Hepatic stellate cell (primary cell): ENCODE measurements at regions not wholly inside any gene's neighbourhood (a gene's known extent, or its start where the extent isn't known, plus 50 kb on each side); places are given as distances from the start of the nearest gene placed in this dataset.

Source experiments
- DNase-seq: peaks from one replicate; pipeline ENCODE4 v3.0.0; 2011; ENCODE audit warnings: low spot score

DNA sequence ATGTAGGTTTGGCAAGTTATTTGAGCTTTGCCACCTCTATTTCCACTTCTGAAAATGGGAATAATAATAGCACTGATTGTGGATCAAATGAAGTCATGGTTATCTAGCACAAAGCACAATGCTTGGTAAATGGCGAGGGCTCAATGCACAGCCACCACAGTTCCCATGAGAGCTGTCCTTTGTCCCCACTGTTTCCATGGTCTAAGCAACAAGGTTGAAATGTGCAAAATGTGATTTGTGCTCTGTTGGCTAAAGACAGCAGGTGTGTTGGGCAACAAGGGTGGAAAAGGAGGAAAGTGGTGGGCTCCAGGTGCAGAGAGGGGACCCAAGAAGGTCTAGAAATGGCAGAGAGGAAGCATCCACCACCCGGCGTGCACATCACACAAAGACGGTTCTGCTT, 200.5 kb downstream of the TRIM29 start:
- DNase-seq: no peak

DNA sequence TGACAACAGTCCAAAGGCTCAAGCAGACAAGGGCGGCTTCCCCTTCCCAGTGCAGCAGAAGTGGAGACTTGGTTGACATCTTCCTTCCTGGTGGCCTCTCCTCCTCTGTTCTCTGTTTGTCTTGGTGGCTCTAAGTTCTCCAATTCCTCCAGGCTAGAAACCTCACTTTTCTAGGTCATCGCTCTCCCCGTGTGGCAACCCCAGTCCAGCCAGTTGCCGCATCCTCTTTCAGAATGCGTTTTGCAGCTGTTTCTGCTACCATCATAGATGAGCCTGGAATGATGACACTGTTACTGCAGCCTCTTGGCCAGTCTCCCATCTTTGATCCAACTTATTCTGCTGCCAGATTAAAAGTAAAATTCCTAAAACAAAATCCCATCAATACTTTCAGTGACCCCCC, 201.5 kb downstream of the TRIM29 start:
- DNase-seq: no peak

DNA sequence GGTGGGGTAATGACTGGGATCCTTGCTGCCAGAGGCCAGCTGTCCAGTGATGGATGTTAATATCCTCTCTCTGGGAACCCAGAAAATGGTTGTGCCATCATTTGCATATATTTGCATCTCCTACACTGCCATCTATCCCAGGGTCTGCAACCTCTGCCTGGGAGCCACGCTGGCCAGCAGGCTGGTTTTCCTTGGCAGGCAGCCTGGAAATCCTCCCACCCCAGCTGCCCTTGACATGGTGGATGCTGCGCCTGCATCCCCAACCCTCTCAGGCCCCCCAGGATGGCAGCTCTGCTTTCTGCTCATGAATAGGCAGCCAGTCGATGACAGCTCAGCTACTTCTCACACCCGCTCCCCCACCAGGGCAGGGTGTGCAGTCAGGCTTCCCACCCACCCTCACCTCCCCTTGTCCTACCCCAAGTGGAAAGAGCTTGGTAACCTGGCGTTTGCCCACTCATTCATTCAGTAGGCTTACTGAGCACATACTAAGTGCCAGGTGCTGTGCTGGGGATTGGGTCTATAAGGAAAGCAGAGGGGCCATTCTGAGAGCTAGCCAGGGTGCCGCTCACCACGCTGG, 202.5 kb downstream of the TRIM29 start:
- DNase-seq: no peak

DNA sequence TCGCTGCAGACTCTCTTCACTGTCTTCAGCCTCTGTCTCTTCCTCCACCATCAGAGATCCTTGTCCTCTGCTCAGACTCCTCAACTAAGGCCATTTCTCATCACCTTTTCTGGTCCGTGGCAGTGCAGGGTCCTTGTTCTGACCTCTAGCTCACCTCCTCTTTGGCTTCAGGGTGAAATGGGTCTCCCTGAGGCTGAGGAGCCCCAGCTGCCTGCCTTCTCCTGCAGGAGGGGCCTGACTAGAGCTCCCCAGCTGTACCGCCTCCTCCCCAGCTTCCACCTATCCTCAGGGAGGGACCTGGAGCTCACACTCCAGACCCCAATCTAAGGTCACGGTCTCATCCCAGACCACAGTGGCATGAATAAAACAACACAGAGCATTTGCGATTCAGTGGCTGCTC, 203.0 kb downstream of the TRIM29 start:
- DNase-seq: no peak

DNA sequence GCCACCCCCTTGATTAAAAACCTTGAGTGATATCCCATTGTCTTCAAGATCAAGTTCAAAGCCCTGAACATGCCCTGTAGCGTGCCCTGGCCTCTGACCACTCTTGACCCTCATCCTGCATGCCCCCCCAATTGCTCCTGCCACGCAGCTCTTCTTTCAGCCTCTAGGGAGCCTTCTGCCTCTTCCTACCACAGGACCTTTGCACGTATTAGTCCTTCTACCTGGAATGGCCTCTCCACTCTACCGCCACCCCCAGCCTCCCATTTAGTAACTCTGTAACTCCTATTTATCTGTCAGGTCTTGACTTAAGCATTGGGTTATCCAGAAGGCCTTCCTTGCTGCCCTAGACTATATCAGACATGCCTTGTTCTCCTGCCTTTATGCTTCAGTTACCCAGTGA, 203.6 kb downstream of the TRIM29 start:
- DNase-seq: no peak

GRCh38 chr11:119933584-119933983, 204.3 kb downstream of the TRIM29 start:
- DNase-seq: no peak

DNA sequence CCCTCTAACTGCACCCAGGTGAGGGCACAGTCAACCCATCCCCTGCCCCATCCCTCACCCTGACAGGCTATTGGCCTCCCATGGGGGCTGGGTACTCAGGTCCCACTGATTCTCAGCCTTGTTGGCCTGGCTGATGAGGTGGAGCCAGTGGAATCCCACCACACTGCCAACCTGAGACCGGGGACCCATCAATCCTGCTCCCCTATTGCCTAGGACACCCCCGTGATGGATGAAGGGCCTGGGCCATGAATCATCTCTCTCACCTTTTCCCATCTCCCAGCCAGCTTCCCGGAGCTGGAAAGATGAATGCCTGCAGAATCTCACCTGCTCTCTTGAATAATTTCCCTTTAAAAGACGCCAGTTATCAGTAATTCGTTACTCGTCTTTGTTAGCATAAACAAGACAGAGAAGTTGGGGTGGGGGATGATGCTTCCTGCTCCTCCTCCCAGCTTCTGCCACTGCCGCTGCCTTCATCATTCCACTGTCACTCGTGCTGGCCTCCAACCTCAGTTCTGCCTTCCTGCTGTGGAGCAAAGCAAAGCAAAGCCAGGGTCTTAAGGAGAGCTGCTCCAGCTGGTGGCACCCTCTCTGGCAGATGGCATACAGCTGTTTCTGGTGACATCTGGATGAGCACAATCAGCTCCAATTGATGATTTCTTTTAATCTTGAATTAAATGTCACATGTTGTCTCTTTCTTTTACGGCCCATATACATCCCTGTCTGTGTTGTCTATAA, 204.0 kb upstream of the NECTIN1 start:
- DNase-seq: no peak

DNA sequence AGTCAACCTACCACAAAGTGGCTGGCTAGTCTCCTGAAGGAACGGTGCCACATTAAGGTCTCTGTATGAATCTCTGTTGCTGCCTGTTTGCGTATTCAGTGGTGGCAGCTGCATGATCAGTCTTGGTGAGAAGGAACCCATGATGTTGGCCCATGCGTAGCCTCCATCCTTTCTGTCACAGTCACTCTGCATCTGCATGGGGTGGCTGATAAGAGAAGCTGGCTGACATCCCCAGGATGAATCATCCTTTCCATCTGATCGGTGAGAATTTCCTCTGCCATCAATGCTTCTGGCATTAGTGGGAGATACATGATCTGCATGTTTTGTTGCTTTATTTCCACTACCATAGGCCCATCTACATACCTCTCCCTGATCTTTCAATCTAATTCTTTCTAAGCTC, 199.0 kb upstream of the NECTIN1 start:
- DNase-seq: no peak

- no peak for DNase-seq
Observed at GRCh38 chr11:119924017-119924416, 195.0 kb upstream of the NECTIN1 start.

DNA sequence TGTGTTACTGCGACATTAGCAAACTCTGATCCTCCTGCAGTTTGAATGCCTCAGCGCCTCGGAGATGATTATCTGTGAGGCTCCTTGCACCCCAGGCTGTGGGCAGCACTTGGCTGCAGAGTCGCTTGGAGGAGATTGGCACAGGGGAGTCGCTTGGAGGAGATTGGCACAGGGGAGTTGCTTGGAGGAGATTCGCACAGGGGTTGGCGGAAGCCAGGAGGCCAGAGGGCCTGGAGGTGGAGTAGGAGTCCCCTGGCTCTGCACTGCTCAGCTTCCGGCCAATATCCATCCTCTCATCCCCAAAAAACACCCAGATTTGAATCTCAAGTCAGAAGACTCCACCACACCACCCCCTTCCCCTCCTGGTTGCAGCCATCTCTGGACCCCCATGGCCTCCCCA, 192.6 kb upstream of the NECTIN1 start:
- DNase-seq: no peak

DNA sequence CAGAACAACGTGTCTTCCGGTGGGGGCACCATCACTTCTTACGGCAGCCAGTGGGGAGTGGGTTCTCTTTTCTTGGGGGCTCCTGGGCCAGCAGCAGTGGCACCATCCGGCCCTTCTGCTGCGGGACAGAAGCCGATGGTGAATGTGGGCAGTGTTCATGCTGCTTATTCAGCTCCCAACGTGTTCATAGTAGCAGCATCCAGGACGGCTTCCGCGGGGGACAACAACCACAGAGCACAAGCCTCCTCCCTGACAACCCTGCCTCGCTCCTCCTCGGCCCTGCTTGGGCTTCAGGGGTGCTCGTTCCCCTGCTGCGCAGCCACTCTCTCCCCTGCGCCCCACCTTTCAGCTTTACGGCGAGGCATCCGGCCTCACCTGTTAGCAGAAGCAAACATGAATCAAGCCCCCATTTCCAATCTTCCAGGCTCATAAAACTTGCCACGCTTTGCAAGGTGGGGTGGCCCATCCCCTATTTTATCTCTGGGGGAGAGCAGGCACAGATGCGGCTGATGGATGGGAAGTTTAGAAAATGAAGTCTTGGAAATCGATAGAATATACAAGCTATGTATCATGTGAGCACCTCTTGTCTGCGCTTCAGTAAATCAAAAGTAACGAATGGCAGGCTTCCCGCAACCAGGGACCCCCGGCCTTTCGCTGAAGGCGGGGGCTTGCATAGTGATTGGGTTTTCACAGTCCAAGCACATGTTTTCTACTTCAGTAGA, 191.8 kb upstream of the NECTIN1 start:
- DNase-seq: no peak

GRCh38 chr11:119919656-119920055, 190.7 kb upstream of the NECTIN1 start:
- DNase-seq: no peak

GRCh38 chr11:119918347-119918746, 189.3 kb upstream of the NECTIN1 start:
- DNase-seq: no peak

DNA sequence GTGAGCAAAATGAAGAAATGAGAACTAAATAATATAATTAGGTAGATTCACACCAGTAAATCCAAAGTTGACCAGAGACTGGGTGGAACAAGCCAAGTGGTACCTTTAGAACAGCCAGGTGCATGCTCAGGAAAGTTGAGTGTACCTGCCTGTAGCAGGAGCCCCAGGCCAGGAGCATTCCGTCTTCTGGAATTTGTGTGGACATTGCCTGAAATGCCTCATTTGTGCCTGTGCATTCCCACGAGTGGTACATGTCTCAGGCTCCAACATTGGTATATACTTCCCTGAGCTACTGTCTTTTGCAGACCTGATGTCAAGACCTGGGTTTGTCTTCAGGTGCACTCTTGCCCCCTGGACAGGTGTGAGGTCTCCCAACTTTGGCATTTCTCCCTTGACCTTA, 187.6 kb upstream of the NECTIN1 start:
- no peak for DNase-seq

GRCh38 chr11:119912229-119912628, 183.2 kb upstream of the NECTIN1 start:
- DNase-seq: no peak

- DNase-seq: no peak
Observed at GRCh38 chr11:119910650-119911049, 181.7 kb upstream of the NECTIN1 start.

GRCh38 chr11:119910051-119910450, 181.1 kb upstream of the NECTIN1 start:
- DNase-seq: no peak

GRCh38 chr11:119909495-119909894, 180.5 kb upstream of the NECTIN1 start:
- DNase-seq: no peak

- no peak for DNase-seq
Observed at GRCh38 chr11:119909077-119909476, 180.1 kb upstream of the NECTIN1 start.

DNA sequence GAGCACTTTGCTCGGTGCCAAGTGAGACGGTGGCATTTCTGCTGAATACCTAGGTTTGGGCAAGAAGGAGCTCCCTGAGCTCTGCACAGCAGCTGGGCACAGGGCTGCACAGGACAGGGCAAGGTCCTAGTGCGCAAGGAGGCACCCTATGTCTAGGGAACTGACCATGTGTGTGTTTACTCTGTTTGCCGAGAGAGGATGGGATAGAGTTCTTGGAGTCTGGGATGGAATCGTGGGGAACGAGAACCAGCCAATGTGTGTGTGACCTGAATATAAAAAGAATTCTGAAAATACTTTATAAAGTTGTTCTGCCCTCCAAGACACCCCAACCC, 179.5 kb upstream of the NECTIN1 start:
- no peak for DNase-seq

- no peak for DNase-seq
Observed at GRCh38 chr11:119907878-119908572, 179.0 kb upstream of the NECTIN1 start.

DNA sequence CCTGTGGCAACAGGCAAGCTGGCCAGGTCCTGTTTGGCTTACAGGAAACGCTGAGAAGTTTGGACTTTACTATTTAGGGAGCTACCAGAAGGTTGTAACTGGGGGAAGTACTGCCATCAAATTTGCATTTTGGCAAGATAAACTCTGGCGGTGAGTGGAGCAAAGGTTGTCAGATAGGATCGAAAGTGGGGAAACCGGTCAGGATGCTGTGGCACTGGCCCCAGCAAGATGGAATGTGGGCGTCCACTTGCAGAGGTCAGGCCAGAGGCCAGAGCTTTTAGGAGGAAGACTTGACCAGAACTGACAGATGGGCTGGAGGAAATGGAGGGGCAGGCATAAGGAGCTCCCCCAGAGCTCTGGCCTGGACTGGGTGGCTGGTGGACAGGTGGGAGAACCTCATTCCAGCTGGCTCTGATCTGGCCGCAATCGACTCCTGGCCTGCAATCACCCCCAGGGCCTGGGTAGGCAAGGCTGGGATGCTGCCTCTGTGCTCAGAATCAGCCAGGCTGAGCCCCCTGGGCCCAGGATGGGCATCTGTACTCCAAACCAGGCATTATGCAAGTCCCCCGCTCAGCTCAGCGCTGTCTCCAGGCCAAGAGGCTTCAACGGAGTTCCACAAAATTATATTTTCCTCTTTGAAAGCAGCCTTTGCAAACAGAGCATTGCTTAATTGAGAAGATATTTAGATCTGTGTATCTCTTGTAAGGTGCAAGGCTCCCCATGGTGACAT, 178.3 kb upstream of the NECTIN1 start:
- no peak for DNase-seq
